Choroid plexus epithelial cell (primary cell): ENCODE measurements at regions not wholly inside any gene's neighbourhood (a gene's known extent, or its start where the extent isn't known, plus 50 kb on each side); places are given as distances from the start of the nearest gene placed in this dataset.

Source experiments
- DNase-seq: peaks from one replicate; pipeline ENCODE4 v3.0.0-alpha.2; 2010; ENCODE audit warnings: low read depth
- H3K4me3 ChIP-seq: 2 replicates; pipeline ENCODE4 v1.5.1; 2011; ENCODE audit warnings: low read depth, mild to moderate bottlenecking, control low read depth, low read length, moderate library complexity
- CTCF ChIP-seq: conservative IDR thresholded peaks from 2 replicates; pipeline ENCODE4 v1.5.1; 2011; ENCODE audit warnings: low read depth, mild to moderate bottlenecking, control low read depth, inconsistent platforms, low read length, moderate library complexity

- H3K4me3 ChIP-seq = no peak overlapping the region
- no peak for TF ChIP-seq CTCF
- DNase-seq = no peak
These were observed 50.8 kb upstream of the CACNA2D3 start for GRCh38 chr3:54071601-54072000.

- no peak overlapping the region for H3K4me3 ChIP-seq
- DNase-seq = no peak
- TF ChIP-seq CTCF = no peak
These were observed 52.4 kb upstream of the CACNA2D3 start for GRCh38 chr3:54069961-54070360.

GRCh38 chr3:54067055-54067698 is 55.2 kb upstream of the CACNA2D3 start:
- no peak for TF ChIP-seq CTCF
- no peak overlapping the region for H3K4me3 ChIP-seq
- DNase-seq = no peak

- no peak for TF ChIP-seq CTCF
- DNase-seq = no peak
- H3K4me3 ChIP-seq = no peak overlapping the region
These were observed 56.1 kb upstream of the CACNA2D3 start for GRCh38 chr3:54066253-54066652.

GRCh38 chr3:54065586-54065985 is 56.8 kb upstream of the CACNA2D3 start:
- no peak for DNase-seq
- H3K4me3 ChIP-seq = no peak overlapping the region
- TF ChIP-seq CTCF = no peak

GRCh38 chr3:54065140-54065539 is 57.2 kb upstream of the CACNA2D3 start:
- H3K4me3 ChIP-seq = no peak overlapping the region
- TF ChIP-seq CTCF = no peak
- DNase-seq = no peak

GRCh38 chr3:54064486-54064885 is 57.9 kb upstream of the CACNA2D3 start:
- H3K4me3 ChIP-seq = no peak overlapping the region
- TF ChIP-seq CTCF = no peak
- no peak for DNase-seq
